NB4 (cell line): ENCODE measurements at regions not wholly inside any gene's neighbourhood (a gene's known extent, or its start where the extent isn't known, plus 50 kb on each side); places are given as distances from the start of the nearest gene placed in this dataset.

Source experiments
- MYC ChIP-seq: IDR thresholded peaks from 2 replicates; pipeline ENCODE4 v1.6.1; 2011; ENCODE audit warnings: low read depth, low read length
- POLR2A ChIP-seq: IDR thresholded peaks from 2 replicates; pipeline ENCODE4 v1.6.1; 2011; ENCODE audit warnings: mild to moderate bottlenecking; ENCODE audit not compliant: insufficient read length; ENCODE audit errors: extremely low read depth
- TF ChIP-seq, protein P1 (sequence below): IDR thresholded peaks from one replicate; pipeline ENCODE4 v1.5.1; 2012; ENCODE audit warnings: low read depth, low read length
- TF ChIP-seq, protein P2 (sequence below): IDR thresholded peaks from 2 replicates; pipeline ENCODE4 v1.6.1; 2011; ENCODE audit warnings: low read depth, low read length

DNA sequence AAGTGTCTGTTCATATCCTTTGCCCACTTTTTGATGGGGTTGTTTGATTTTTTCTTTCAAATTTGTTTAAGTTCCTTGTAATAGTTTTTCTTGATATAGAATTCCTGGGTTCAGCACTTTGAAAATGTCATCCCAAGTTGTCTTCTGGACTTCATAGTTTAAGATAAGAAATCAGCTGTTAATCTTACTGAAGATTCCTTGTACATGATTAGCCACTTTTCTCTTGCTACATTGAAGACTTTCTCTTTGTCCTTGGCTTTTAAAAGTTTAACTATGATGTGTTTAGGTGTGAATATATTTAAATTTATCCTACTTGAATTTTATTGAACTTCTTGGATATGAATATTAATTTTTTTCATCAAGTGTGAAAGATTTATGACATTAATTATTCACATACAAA is 387.2 kb upstream of the CWC22 start:
- TF ChIP-seq POLR2A (no peak), MYC (no peak)
- TF ChIP-seq, protein P1, sequence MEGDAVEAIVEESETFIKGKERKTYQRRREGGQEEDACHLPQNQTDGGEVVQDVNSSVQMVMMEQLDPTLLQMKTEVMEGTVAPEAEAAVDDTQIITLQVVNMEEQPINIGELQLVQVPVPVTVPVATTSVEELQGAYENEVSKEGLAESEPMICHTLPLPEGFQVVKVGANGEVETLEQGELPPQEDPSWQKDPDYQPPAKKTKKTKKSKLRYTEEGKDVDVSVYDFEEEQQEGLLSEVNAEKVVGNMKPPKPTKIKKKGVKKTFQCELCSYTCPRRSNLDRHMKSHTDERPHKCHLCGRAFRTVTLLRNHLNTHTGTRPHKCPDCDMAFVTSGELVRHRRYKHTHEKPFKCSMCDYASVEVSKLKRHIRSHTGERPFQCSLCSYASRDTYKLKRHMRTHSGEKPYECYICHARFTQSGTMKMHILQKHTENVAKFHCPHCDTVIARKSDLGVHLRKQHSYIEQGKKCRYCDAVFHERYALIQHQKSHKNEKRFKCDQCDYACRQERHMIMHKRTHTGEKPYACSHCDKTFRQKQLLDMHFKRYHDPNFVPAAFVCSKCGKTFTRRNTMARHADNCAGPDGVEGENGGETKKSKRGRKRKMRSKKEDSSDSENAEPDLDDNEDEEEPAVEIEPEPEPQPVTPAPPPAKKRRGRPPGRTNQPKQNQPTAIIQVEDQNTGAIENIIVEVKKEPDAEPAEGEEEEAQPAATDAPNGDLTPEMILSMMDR, result no peak
- TF ChIP-seq, protein P2, sequence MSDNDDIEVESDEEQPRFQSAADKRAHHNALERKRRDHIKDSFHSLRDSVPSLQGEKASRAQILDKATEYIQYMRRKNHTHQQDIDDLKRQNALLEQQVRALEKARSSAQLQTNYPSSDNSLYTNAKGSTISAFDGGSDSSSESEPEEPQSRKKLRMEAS, result no peak
